GM23338 (cell line): ENCODE measurements at regions not wholly inside any gene's neighbourhood (a gene's known extent, or its start where the extent isn't known, plus 50 kb on each side); places are given as distances from the start of the nearest gene placed in this dataset.

Experiments
- ATAC-seq: fragments of 200-7000 bp; cut with Tn5 transposase; 3 replicates; pipeline ENCODE4 v1.9.1; 2020
- DNase-seq: peaks from one replicate; pipeline ENCODE4 v3.0.0-alpha.2; 2015; ENCODE audit warnings: low spot score
- H2AFZ ChIP-seq: fragments of 200-600 bp; sonication (generic); 2 replicates; pipeline ENCODE4 v1.8.0; 2016; ENCODE audit warnings: antibody characterized with exemption, mild to moderate bottlenecking, moderate library complexity
- H3F3A ChIP-seq: fragments of 200-600 bp; sonication (generic); replicated peaks from 2 replicates; pipeline ENCODE4 v1.8.0; 2017; ENCODE audit warnings: antibody characterized with exemption, mixed run types, low read depth
- H3K27ac ChIP-seq: fragments of 200-600 bp; sonication (generic); 2 replicates; pipeline ENCODE4 v1.6.1; 2016; ENCODE audit warnings: low read depth
- H3K27me3 ChIP-seq: fragments of 200-600 bp; sonication (generic); 2 replicates; pipeline ENCODE4 v1.8.0; 2016; ENCODE audit warnings: mild to moderate bottlenecking, mixed run types, moderate library complexity; ENCODE audit not compliant: insufficient read depth
- H3K36me3 ChIP-seq: fragments of 200-600 bp; sonication (generic); 2 replicates; pipeline ENCODE4 v1.8.0; 2016; ENCODE audit warnings: mild to moderate bottlenecking; ENCODE audit not compliant: insufficient read depth
- H3K4me1 ChIP-seq: fragments of 200-600 bp; sonication (generic); 2 replicates; pipeline ENCODE4 v1.8.0; 2016; ENCODE audit warnings: mild to moderate bottlenecking, moderate library complexity; ENCODE audit not compliant: insufficient read depth
- H3K4me2 ChIP-seq: fragments of 200-600 bp; sonication (generic); 2 replicates; pipeline ENCODE4 v1.7.1; 2017; ENCODE audit warnings: mixed run types
- H3K4me3 ChIP-seq: fragments of 200-600 bp; sonication (generic); 2 replicates; pipeline ENCODE4 v1.6.1; 2016; ENCODE audit warnings: mixed run types
- H3K79me2 ChIP-seq: fragments of 200-600 bp; sonication (generic); replicated peaks from 2 replicates; pipeline ENCODE4 v1.8.0; 2017; ENCODE audit warnings: mild to moderate bottlenecking; ENCODE audit not compliant: insufficient read depth
- H3K9me2 ChIP-seq: fragments of 200-600 bp; sonication (generic); 2 replicates; pipeline ENCODE4 v1.8.0; 2017; ENCODE audit not compliant: insufficient read depth
- H4K20me1 ChIP-seq: fragments of 200-600 bp; sonication (generic); replicated peaks from 2 replicates; pipeline ENCODE4 v1.8.0; 2017; ENCODE audit warnings: mild to moderate bottlenecking; ENCODE audit not compliant: insufficient read depth
- H3K27ac Mint-ChIP-seq: 2 replicates; pipeline ENCODE4 v1.8.0; 2020; ENCODE audit warnings: inconsistent platforms, mild to moderate bottlenecking, moderate library complexity, mixed read lengths
- H3K27me3 Mint-ChIP-seq: 3 replicates; pipeline ENCODE4 v1.8.0; 2022; ENCODE audit warnings: low read depth, mild to moderate bottlenecking, moderate library complexity, mixed read lengths, inconsistent platforms; ENCODE audit not compliant: insufficient read depth, poor library complexity
- H3K36me3 Mint-ChIP-seq: 3 replicates; pipeline ENCODE4 v1.8.0; 2021; ENCODE audit warnings: low read depth, mild to moderate bottlenecking, inconsistent platforms, moderate library complexity, mixed read lengths
- H3K4me1 Mint-ChIP-seq: 3 replicates; pipeline ENCODE4 v1.8.0; 2020; ENCODE audit warnings: mild to moderate bottlenecking, inconsistent platforms, mixed read lengths
- H3K4me3 Mint-ChIP-seq: 3 replicates; pipeline ENCODE4 v1.8.0; 2021; ENCODE audit warnings: moderate library complexity, mild to moderate bottlenecking, inconsistent platforms, mixed read lengths
- H3K9me3 Mint-ChIP-seq: 3 replicates; pipeline ENCODE4 v1.8.0; 2020; ENCODE audit warnings: moderate library complexity, mild to moderate bottlenecking, inconsistent platforms, mixed read lengths
- CREB1 ChIP-seq: fragments of 250-450 bp; sonication (Bioruptor Pico); IDR thresholded peaks from 2 replicates; pipeline ENCODE4 v1.5.0; 2020; ENCODE audit warnings: low read depth, mild to moderate bottlenecking, moderate library complexity
- ETS1 ChIP-seq: IDR thresholded peaks from 2 replicates; pipeline ENCODE4 v1.6.1; 2016; ENCODE audit warnings: antibody characterized with exemption
- EZH2 ChIP-seq: fragments of 200-600 bp; sonication (generic); IDR thresholded peaks from one replicate; pipeline ENCODE4 v1.8.0; 2017; ENCODE audit warnings: antibody characterized with exemption, mild to moderate bottlenecking, low read depth; ENCODE audit not compliant: unreplicated experiment
- EZH2phosphoT487 ChIP-seq: fragments of 200-600 bp; sonication (generic); IDR thresholded peaks from one replicate; pipeline ENCODE4 v1.8.1; 2018; ENCODE audit warnings: antibody characterized with exemption; ENCODE audit not compliant: unreplicated experiment
- JUNB ChIP-seq: IDR thresholded peaks from one replicate; pipeline ENCODE4 v1.6.1; 2016; ENCODE audit warnings: antibody characterized with exemption; ENCODE audit not compliant: unreplicated experiment
- NANOG ChIP-seq: IDR thresholded peaks from 2 replicates; pipeline ENCODE4 v1.6.1; 2016; ENCODE audit warnings: antibody characterized with exemption, borderline replicate concordance
- POLR2AphosphoS5 ChIP-seq: IDR thresholded peaks from 2 replicates; pipeline ENCODE4 v1.6.1; 2016; ENCODE audit warnings: antibody characterized with exemption, low read depth
- STAT1 ChIP-seq: IDR thresholded peaks from one replicate; pipeline ENCODE4 v1.6.1; 2016; ENCODE audit warnings: antibody characterized with exemption; ENCODE audit not compliant: unreplicated experiment
- ZNF114 ChIP-seq: fragments of 250-450 bp; sonication (Bioruptor Pico); IDR thresholded peaks from 2 replicates; pipeline ENCODE4 v1.5.0; 2020; ENCODE audit warnings: mild to moderate bottlenecking, moderate library complexity
- ZNF331 ChIP-seq: fragments of 250-450 bp; sonication (Bioruptor Pico); IDR thresholded peaks from 2 replicates; pipeline ENCODE4 v1.5.0; 2020; ENCODE audit warnings: low read depth, mild to moderate bottlenecking, moderate library complexity
- TF ChIP-seq, protein P1 (sequence below), 2 experiments: fragments of 200-600 bp in 1 of 2; sonication (generic) in 1 of 2; conservative IDR thresholded peaks; 2 replicates each; pipeline versions ENCODE4 v1.5.1 to v1.6.1; 2016 to 2017; ENCODE audit warnings: antibody characterized with exemption in 2 of 2, low read depth in 2 of 2, mild to moderate bottlenecking in 2 of 2, moderate library complexity in 1 of 2
- TF ChIP-seq, protein P2 (sequence below): IDR thresholded peaks from one replicate; pipeline ENCODE4 v1.6.1; 2018; ENCODE audit warnings: antibody characterized with exemption; ENCODE audit not compliant: unreplicated experiment

- Mint-ChIP-seq H3K27me3 (peaks cover 5% of the 10 kb centered on the region), H3K36me3 (no peaks in the 10 kb centered on the region), H3K27ac (no peak overlapping the region), H3K4me3 (no peak overlapping the region), H3K4me1 (no peaks in the 10 kb centered on the region; the same call in 2 of the 3 replicates), H3K9me3 (peaks cover 12% of the 10 kb centered on the region; the same call in 2 of the 3 replicates)
- ATAC-seq, result no peak
- H3K4me2 ChIP-seq, result no peak overlapping the region
- no peak overlapping the region for H3K4me3 ChIP-seq
- no peaks in the 10 kb centered on the region for H4K20me1 ChIP-seq
- no peak for DNase-seq
- no peaks in the 10 kb centered on the region for H3K27me3 ChIP-seq
- H3F3A ChIP-seq, result no peaks in the 10 kb centered on the region
- TF ChIP-seq NANOG (no peak), POLR2AphosphoS5 (no peak), STAT1 (no peak), JUNB (no peak), ETS1 (no peak), EZH2 (no peak), ZNF331 (CRISPR knock-in tag) (no peak), CREB1 (CRISPR knock-in tag) (no peak)
- TF ChIP-seq, protein P1, sequence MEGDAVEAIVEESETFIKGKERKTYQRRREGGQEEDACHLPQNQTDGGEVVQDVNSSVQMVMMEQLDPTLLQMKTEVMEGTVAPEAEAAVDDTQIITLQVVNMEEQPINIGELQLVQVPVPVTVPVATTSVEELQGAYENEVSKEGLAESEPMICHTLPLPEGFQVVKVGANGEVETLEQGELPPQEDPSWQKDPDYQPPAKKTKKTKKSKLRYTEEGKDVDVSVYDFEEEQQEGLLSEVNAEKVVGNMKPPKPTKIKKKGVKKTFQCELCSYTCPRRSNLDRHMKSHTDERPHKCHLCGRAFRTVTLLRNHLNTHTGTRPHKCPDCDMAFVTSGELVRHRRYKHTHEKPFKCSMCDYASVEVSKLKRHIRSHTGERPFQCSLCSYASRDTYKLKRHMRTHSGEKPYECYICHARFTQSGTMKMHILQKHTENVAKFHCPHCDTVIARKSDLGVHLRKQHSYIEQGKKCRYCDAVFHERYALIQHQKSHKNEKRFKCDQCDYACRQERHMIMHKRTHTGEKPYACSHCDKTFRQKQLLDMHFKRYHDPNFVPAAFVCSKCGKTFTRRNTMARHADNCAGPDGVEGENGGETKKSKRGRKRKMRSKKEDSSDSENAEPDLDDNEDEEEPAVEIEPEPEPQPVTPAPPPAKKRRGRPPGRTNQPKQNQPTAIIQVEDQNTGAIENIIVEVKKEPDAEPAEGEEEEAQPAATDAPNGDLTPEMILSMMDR (conservative IDR thresholded peaks at IDR 0.05; ENCODE audit: low read depth in 2 of 2), result no peak
- no peak overlapping the region for H3K27ac ChIP-seq
- no peak overlapping the region for H2AFZ ChIP-seq
- no peaks in the 10 kb centered on the region for H3K9me2 ChIP-seq
- H3K79me2 ChIP-seq, result no peaks in the 10 kb centered on the region
- no peaks in the 10 kb centered on the region for H3K36me3 ChIP-seq
- H3K4me1 ChIP-seq, result no peaks in the 10 kb centered on the region
Measured at GRCh38 chr15:98501632-98502031, 146.7 kb upstream of the IGF1R start.

GRCh38 chr15:98503970-98504369 lies 144.4 kb upstream of the IGF1R start:
- H3K4me1 ChIP-seq, result 0 out of 2 replicates have a peak, but pooled peaks cover 3% of the 10 kb centered on the region
- Mint-ChIP-seq H3K36me3 (no peaks in the 10 kb centered on the region), H3K4me1 (no peaks in the 10 kb centered on the region; the same call in 2 of the 3 replicates), H3K27me3 (peaks cover 5% of the 10 kb centered on the region), H3K27ac (no peak overlapping the region), H3K9me3 (peaks cover 4% of the 10 kb centered on the region; the same call in 2 of the 3 replicates), H3K4me3 (no peak overlapping the region)
- no peaks in the 10 kb centered on the region for H3K79me2 ChIP-seq
- no peaks in the 10 kb centered on the region for H3K27me3 ChIP-seq
- TF ChIP-seq CREB1 (CRISPR knock-in tag) (no peak), NANOG (no peak), EZH2phosphoT487 (no peak), ETS1 (no peak), ZNF114 (CRISPR knock-in tag) (no peak), POLR2AphosphoS5 (no peak), STAT1 (no peak), ZNF331 (CRISPR knock-in tag) (no peak), JUNB (no peak)
- TF ChIP-seq, protein P2, sequence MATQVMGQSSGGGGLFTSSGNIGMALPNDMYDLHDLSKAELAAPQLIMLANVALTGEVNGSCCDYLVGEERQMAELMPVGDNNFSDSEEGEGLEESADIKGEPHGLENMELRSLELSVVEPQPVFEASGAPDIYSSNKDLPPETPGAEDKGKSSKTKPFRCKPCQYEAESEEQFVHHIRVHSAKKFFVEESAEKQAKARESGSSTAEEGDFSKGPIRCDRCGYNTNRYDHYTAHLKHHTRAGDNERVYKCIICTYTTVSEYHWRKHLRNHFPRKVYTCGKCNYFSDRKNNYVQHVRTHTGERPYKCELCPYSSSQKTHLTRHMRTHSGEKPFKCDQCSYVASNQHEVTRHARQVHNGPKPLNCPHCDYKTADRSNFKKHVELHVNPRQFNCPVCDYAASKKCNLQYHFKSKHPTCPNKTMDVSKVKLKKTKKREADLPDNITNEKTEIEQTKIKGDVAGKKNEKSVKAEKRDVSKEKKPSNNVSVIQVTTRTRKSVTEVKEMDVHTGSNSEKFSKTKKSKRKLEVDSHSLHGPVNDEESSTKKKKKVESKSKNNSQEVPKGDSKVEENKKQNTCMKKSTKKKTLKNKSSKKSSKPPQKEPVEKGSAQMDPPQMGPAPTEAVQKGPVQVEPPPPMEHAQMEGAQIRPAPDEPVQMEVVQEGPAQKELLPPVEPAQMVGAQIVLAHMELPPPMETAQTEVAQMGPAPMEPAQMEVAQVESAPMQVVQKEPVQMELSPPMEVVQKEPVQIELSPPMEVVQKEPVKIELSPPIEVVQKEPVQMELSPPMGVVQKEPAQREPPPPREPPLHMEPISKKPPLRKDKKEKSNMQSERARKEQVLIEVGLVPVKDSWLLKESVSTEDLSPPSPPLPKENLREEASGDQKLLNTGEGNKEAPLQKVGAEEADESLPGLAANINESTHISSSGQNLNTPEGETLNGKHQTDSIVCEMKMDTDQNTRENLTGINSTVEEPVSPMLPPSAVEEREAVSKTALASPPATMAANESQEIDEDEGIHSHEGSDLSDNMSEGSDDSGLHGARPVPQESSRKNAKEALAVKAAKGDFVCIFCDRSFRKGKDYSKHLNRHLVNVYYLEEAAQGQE, result no peak
- TF ChIP-seq, protein P1 (conservative IDR thresholded peaks at IDR 0.05; ENCODE audit: low read depth in 2 of 2), result no peak
- H2AFZ ChIP-seq, result peak overlapping the region; percentile 72
- no peaks in the 10 kb centered on the region for H4K20me1 ChIP-seq
- H3K4me3 ChIP-seq, result no peak overlapping the region
- H3K27ac ChIP-seq, result no peak overlapping the region
- no peak overlapping the region for H3K4me2 ChIP-seq
- no peaks in the 10 kb centered on the region for H3K36me3 ChIP-seq
- H3K9me2 ChIP-seq, result no peaks in the 10 kb centered on the region
- DNase-seq, result no peak
- H3F3A ChIP-seq, result no peaks in the 10 kb centered on the region
- ATAC-seq, result no peak
